ENCODE measurements at regions not wholly inside any gene's neighbourhood (a gene's known extent, or its start where the extent isn't known, plus 50 kb on each side); places are given as distances from the start of the nearest gene placed in this dataset.

DNA sequence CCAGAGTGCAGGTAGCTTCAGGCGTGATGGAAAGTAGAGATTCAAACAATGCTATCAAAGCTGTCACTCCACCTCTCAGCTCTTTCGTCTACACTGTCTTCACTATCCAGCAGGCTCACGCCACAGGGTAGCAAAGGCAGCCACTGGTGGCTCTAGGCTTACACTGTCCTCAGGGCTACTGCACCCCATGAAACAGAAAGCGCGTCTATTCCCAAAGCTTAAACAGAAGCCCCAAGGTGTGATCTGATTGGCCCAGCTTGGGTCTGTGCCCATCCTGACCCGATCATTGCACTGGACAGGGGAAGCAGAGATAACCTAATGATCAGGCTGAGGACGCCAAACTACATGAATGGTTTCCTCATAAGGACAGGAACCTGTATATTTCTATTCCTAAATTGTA, 100.1 kb downstream of the PDCL3 start:
- no peak for DNase-seq

- DNase-seq = no peak
These were observed 101.4 kb downstream of the PDCL3 start for GRCh38 chr2:100664021-100664755.

- DNase-seq = no peak
These were observed 101.9 kb downstream of the PDCL3 start for GRCh38 chr2:100664756-100665101.

DNA sequence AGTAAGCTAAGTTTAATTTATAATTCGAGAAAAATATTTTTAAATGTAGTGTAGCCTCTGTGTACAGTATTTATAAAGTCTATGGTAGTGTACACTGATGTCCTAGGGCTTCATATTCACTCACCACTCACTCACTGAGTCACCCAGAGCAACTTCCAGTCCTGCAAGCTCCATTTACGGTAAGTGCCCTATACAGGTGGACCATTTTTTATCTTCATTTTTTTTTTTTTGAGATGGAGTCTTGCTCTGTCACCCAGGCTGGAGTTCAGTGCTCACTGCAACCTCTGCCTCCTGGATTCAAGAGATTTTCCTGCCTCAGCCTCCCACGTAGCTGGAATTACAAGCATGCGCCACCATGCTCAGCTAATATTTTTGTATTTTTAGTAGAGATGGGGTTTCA, 104.2 kb downstream of the PDCL3 start:
- no peak for DNase-seq

DNA sequence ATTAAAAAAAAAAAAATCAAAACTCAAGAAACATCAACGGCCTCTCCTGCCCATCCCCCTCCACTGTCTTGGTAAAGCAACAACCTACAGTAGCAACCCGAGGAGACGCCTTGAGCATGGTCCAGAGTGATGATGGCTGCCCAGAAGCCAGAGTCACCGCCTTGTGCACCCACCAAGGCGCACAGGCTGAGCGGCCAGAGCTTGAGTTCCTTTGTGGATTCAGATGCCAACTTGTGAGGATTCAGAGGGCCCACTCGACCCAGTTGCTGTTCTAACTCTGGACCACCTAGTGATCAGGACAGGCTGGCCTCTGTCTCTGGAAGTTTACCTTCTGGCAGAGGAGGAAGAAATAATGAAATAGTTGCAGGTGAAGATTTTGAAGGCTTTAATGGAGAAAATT, 105.0 kb downstream of the PDCL3 start:
- no peak for DNase-seq

GRCh38 chr2:100670232-100670631, 107.4 kb downstream of the PDCL3 start:
- no peak for DNase-seq

- DNase-seq = no peak
These were observed 110.3 kb downstream of the PDCL3 start for GRCh38 chr2:100673115-100673514.

DNA sequence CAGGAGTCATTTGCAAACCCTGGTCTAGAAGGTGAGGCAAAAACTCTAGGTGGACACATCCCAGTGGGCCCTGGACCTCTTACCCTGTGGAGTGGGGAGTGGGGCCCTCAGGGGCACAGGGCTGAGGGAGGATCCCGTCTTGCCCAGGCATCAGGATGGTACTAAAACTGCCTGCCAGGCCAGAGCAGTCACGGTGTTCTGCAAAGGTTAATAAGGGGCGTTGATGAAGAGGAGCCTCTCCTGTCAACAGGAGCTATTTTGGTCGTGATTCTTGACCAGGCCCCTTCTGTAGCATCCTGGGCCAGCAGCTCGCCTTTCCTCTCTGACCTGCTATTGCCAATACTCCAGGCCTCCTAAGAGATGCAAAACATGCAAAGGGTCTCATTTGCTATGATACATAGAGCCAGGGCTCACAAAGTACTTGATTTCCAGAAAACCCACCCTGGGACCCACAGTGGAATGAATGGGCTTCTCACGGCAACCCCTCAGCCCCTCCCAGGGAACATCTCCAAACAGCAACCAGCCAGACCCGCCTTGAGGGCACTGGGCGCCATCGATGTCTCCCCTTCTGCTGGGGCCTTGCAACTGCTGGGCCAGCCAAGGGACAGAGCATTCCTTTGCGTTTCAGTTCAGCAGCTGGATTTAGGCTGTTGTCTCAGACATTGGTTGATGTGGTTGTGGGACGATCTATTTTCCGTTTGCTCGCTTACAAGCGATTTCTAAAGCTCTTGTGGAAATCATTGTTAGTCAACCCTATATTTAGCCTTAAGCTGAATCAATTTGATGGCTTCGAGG, 111.1 kb downstream of the PDCL3 start:
- peak; percentile 61 for DNase-seq

GRCh38 chr2:100674666-100675065, 111.9 kb downstream of the PDCL3 start:
- no peak for DNase-seq

GRCh38 chr2:100675373-100675772, 112.6 kb downstream of the PDCL3 start:
- no peak for DNase-seq

GRCh38 chr2:100675855-100676254, 113.1 kb downstream of the PDCL3 start:
- no peak for DNase-seq

DNA sequence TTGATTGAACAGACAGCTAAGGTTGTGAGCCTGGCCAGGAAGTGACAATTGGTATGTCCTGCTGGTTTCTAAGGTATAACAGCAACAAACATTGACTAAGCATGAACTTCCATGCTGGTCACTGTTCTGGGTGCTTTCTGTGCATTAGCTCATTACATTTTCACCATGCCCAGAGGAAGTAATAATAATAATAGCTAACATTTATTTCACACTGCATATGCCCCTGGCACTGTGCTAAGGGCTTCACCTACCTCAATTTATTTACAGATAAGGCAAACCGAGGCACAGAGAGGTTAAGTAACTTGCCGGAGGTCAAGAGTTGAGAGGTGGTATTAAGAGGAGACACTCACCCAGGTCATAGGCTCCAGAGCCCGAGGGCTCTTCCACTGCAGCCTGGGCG, 113.6 kb downstream of the PDCL3 start:
- DNase-seq = no peak

GRCh38 chr2:100677611-100678185, 114.9 kb downstream of the PDCL3 start:
- no peak for DNase-seq

- DNase-seq = no peak
These were observed 116.4 kb downstream of the PDCL3 start for GRCh38 chr2:100679211-100679610.

GRCh38 chr2:100682536-100682935, 119.7 kb downstream of the PDCL3 start:
- DNase-seq = no peak

DNA sequence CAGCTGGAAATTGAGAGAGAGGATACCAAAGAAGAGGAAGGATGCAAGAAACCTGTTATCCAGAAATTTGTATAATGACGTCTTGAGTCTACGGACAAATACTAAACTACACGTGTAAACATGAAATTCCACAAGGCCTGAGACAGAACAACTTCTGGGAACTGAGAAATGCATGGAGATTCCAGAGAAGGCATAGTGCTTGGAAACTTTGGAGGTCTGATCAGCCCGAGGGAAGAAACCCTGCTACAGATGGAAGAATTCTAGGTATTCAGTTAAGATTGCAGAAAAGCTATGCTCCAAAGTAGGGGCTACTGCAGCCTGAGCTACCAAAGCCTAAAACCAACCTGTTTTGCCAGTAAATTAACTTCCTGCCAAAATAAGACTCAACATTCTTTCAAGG, 120.4 kb downstream of the PDCL3 start:
- DNase-seq = no peak

DNA sequence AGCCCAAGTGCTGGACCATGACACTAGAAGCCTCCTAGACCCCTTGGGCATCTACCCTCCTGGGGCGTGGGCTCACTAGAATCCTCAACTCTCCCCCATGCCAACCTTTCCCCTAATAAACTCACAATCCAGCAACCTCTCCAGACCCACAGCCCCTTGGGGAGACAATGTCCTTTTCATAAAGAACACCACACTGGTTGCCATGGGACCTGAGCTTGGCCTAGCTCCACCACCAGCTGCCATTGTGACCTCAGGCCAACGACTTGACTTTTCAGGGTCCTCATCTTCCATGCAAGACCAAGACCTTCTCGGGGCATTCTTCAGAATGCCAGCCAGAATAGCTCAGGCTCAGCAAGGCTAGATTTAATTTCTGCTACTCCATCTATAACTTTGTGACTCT, 128.1 kb upstream of the NPAS2 start:
- no peak for DNase-seq

- DNase-seq = no peak
These were observed 127.6 kb upstream of the NPAS2 start for GRCh38 chr2:100692381-100692780.

DNA sequence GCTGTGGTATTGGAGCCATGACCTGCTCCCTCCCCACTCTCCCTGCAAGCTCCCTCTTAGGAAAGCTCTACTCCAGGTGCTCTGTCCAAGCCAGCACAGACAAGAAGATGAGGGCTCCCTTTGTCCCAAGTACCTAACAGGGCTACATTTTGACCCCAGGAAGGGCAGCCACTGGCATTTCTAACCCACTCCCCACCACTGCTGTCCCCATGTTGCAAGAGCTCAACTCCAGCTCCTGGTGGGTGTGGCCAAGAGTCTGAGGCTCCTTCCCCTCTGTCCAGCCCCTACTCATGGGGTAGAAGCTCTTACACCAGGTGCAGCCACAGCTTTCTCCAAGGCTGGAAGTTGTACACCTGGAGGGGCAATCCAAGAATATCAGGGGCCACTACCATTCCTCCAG, 127.0 kb upstream of the NPAS2 start:
- no peak for DNase-seq

- no peak for DNase-seq
These were observed 120.8 kb upstream of the NPAS2 start for GRCh38 chr2:100699131-100699530.

- no peak for DNase-seq
These were observed 117.4 kb upstream of the NPAS2 start for GRCh38 chr2:100702438-100703109.

DNA sequence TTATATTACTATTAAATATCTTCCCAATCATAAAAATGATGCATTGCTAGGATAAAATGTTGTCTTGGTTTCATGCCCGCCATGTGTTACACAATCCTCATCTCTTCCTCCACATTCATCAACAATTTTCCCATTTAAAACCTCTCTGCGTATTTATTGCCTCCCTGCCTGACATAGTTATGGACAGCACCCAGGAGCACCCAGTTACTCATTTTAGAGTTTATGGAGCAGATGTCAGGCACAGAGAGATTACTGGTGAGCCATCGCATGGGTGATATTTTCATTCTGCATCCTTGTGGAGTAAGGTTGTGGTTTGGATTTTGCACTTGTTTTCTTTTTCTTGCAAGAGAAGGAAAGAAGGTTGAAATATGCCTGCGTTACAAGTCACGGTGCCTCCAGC, 116.7 kb upstream of the NPAS2 start:
- no peak for DNase-seq

- DNase-seq = no peak
These were observed 116.2 kb upstream of the NPAS2 start for GRCh38 chr2:100703739-100704138.

- DNase-seq = no peak
These were observed 115.8 kb upstream of the NPAS2 start for GRCh38 chr2:100704156-100704555.
